ENCODE measurements at regions not wholly inside any gene's neighbourhood (a gene's known extent, or its start where the extent isn't known, plus 50 kb on each side); places are given as distances from the start of the nearest gene placed in this dataset.

DNA sequence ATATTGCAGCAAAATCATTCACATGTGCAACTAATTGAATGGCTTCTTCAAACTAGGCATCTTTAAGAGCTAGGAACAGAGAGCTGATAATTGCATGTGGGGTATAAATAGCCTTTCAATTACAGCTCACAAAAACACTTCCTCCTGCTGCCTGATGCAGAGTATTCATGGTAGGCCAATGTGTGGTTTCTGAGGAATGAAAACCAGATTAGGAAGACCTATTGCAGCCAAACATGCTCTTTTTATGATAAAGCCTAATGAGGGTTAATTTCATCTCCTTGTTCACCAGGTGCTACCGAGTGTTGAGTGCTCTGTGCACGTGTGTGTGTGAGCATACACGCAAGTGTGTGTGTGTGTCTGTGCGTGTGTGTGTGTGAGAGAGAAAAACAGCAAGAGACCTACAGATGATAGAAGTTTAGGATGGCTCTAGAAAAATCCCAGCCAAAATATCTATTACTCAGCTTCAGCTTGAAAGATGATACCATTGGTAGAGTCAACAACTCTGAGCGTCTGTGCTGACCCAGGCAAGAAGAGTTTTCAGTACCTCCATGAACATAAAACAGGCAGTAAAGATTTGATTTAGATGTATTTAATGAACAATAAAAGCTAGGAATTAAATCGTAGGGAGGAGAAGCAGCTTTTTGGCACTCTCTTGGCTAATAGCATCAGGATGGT lies 448.5 kb upstream of the ANKRD30A start:
- TF ChIP-seq, protein P1, sequence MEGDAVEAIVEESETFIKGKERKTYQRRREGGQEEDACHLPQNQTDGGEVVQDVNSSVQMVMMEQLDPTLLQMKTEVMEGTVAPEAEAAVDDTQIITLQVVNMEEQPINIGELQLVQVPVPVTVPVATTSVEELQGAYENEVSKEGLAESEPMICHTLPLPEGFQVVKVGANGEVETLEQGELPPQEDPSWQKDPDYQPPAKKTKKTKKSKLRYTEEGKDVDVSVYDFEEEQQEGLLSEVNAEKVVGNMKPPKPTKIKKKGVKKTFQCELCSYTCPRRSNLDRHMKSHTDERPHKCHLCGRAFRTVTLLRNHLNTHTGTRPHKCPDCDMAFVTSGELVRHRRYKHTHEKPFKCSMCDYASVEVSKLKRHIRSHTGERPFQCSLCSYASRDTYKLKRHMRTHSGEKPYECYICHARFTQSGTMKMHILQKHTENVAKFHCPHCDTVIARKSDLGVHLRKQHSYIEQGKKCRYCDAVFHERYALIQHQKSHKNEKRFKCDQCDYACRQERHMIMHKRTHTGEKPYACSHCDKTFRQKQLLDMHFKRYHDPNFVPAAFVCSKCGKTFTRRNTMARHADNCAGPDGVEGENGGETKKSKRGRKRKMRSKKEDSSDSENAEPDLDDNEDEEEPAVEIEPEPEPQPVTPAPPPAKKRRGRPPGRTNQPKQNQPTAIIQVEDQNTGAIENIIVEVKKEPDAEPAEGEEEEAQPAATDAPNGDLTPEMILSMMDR (conservative IDR thresholded peaks at IDR 0.05; ENCODE audit: low read depth, low read length): no peak
- no peak for TF ChIP-seq EZH2 (IDR thresholded peaks at IDR 0.05; ENCODE audit: borderline replicate concordance, low read depth, low read length, poor library complexity, severe bottlenecking)

Measured in A673 (cell line).